OCI-LY3 (cell line): ENCODE measurements at regions not wholly inside any gene's neighbourhood (a gene's known extent, or its start where the extent isn't known, plus 50 kb on each side); places are given as distances from the start of the nearest gene placed in this dataset.

Source experiments
- H2AFZ ChIP-seq: fragments of 200-600, 300-600 bp; shearing (Covaris generic); 2 replicates; pipeline ENCODE4 v1.6.0; 2014; ENCODE audit warnings: antibody characterized with exemption, low read depth, low read length
- H3K27ac ChIP-seq: fragments of 200-600, 300-600 bp; sonication (generic); 2 replicates; pipeline ENCODE4 v1.5.1; 2014; ENCODE audit warnings: mild to moderate bottlenecking, low read length, moderate library complexity, mixed read lengths
- H3K27me3 ChIP-seq: fragments of 200-600, 300-600 bp; sonication (generic); 2 replicates; pipeline ENCODE4 v1.6.1; 2014; ENCODE audit warnings: low read depth, low read length, mixed read lengths
- H3K36me3 ChIP-seq: fragments of 200-600, 300-600 bp; sonication (generic); replicated peaks from 2 replicates; pipeline ENCODE3; 2014; ENCODE audit warnings: low read depth, low read length, mixed read lengths
- H3K4me1 ChIP-seq: fragments of 300-600, 200-600 bp; sonication (generic); 2 replicates; pipeline ENCODE4 v1.6.1; 2014; ENCODE audit warnings: low read length, mixed read lengths
- H3K4me2 ChIP-seq: fragments of 200-600, 300-600 bp; sonication (generic); 2 replicates; pipeline ENCODE4 v1.6.1; 2014; ENCODE audit warnings: low read length, mixed read lengths
- H3K4me3 ChIP-seq: fragments of 300-600, 200-600 bp; sonication (generic); 2 replicates; pipeline ENCODE4 v1.5.1; 2014; ENCODE audit warnings: antibody characterized with exemption, mild to moderate bottlenecking, low read length, moderate library complexity
- H3K79me2 ChIP-seq: fragments of 300-600, 200-600 bp; shearing (Covaris generic); 2 replicates; pipeline ENCODE4 v1.6.1; 2014; ENCODE audit warnings: mild to moderate bottlenecking, low read length, mixed read lengths
- H3K9ac ChIP-seq: fragments of 300-600, 200-600 bp; shearing (Covaris generic); 2 replicates; pipeline ENCODE4 v1.6.0; 2014; ENCODE audit warnings: mild to moderate bottlenecking, low read length, moderate library complexity
- H3K9me3 ChIP-seq: fragments of 200-600, 300-600 bp; shearing (Covaris generic); 2 replicates; pipeline ENCODE4 v1.6.1; 2014; ENCODE audit warnings: low read length, mixed read lengths; ENCODE audit not compliant: insufficient read depth
- H4K20me1 ChIP-seq: fragments of 200-600, 300-600 bp; sonication (generic); 2 replicates; pipeline ENCODE4 v1.6.1; 2016; ENCODE audit warnings: low read length, mixed read lengths; ENCODE audit not compliant: insufficient read depth
- CTCF ChIP-seq: fragments of 200-600, 300-600 bp; sonication (generic); IDR thresholded peaks from 2 replicates; pipeline ENCODE4 v1.5.1; 2014; ENCODE audit warnings: antibody characterized with exemption, low read length, low read depth
- EZH2phosphoT487 ChIP-seq: fragments of 200-600 bp; shearing (Covaris generic); IDR thresholded peaks from 2 replicates; pipeline ENCODE4 v1.6.1; 2018; ENCODE audit warnings: antibody characterized with exemption, mixed run types, low read depth

- Histone ChIP-seq H3K4me1 (peaks cover 10% of the 10 kb centered on the region), H3K27ac (peak overlapping the region; percentile 12; the same call in 1 of the 2 replicates), H3K36me3 (no peaks in the 10 kb centered on the region), H3K4me2 (0 out of 2 replicates have a peak overlapping the region, but pooled peaks have one; percentile 5), H3K4me3 (no peak overlapping the region), H2AFZ (0 out of 2 replicates have a peak overlapping the region, but pooled peaks have one; percentile 16), H3K27me3 (no peaks in the 10 kb centered on the region), H3K9ac (no peak overlapping the region), H3K79me2 (no peaks in the 10 kb centered on the region), H4K20me1 (no peaks in the 10 kb centered on the region), H3K9me3 (no peaks in the 10 kb centered on the region)
- no peak for TF ChIP-seq EZH2phosphoT487
- no peak for TF ChIP-seq CTCF
Observed at GRCh38 chr2:7930800-7931635, 750.8 kb upstream of the ID2 start.

GRCh38 chr2:7931808-7932207 is 750.0 kb upstream of the ID2 start:
- Histone ChIP-seq H3K4me2 (no peak overlapping the region), H3K27ac (no peak overlapping the region), H3K36me3 (no peaks in the 10 kb centered on the region), H3K27me3 (no peaks in the 10 kb centered on the region), H3K79me2 (no peaks in the 10 kb centered on the region), H2AFZ (no peak overlapping the region), H4K20me1 (no peaks in the 10 kb centered on the region), H3K9me3 (no peaks in the 10 kb centered on the region), H3K4me1 (peaks cover 10% of the 10 kb centered on the region), H3K9ac (no peak overlapping the region), H3K4me3 (no peak overlapping the region)
- no peak for TF ChIP-seq EZH2phosphoT487
- TF ChIP-seq CTCF, result no peak

GRCh38 chr2:7933672-7934071 is 748.2 kb upstream of the ID2 start:
- H3K27ac ChIP-seq, result no peak overlapping the region
- peaks cover 10% of the 10 kb centered on the region for H3K4me1 ChIP-seq
- no peaks in the 10 kb centered on the region for H3K9me3 ChIP-seq
- no peaks in the 10 kb centered on the region for H3K27me3 ChIP-seq
- H3K9ac ChIP-seq, result no peak overlapping the region
- H4K20me1 ChIP-seq, result no peaks in the 10 kb centered on the region
- no peak overlapping the region for H2AFZ ChIP-seq
- H3K36me3 ChIP-seq, result no peaks in the 10 kb centered on the region
- no peak for TF ChIP-seq EZH2phosphoT487
- TF ChIP-seq CTCF, result no peak
- no peak overlapping the region for H3K4me2 ChIP-seq
- no peaks in the 10 kb centered on the region for H3K79me2 ChIP-seq
- H3K4me3 ChIP-seq, result no peak overlapping the region

- no peak for TF ChIP-seq EZH2phosphoT487
- no peak for TF ChIP-seq CTCF
Observed at GRCh38 chr2:7934476-7934875, 747.4 kb upstream of the ID2 start.

More at GRCh38 chr2:7934476-7934875, 747.4 kb upstream of the ID2 start:
- no peak overlapping the region for H3K4me2 ChIP-seq
- H3K9me3 ChIP-seq, result no peaks in the 10 kb centered on the region
- H3K4me3 ChIP-seq, result no peak overlapping the region
- H4K20me1 ChIP-seq, result no peaks in the 10 kb centered on the region
- peaks cover 10% of the 10 kb centered on the region for H3K4me1 ChIP-seq
- H3K27ac ChIP-seq, result no peak overlapping the region
- H2AFZ ChIP-seq, result no peak overlapping the region
- no peaks in the 10 kb centered on the region for H3K36me3 ChIP-seq
- H3K9ac ChIP-seq, result no peak overlapping the region
- no peaks in the 10 kb centered on the region for H3K79me2 ChIP-seq
- no peaks in the 10 kb centered on the region for H3K27me3 ChIP-seq
